Right lobe of liver (tissue), 6 donors: ENCODE measurements at regions not wholly inside any gene's neighbourhood (a gene's known extent, or its start where the extent isn't known, plus 50 kb on each side); places are given as distances from the start of the nearest gene placed in this dataset.

Source experiments
- ATAC-seq, 4 donors: fragments of 200-7000 bp; cut with Tn5 transposase; one replicate each; pipeline ENCODE4 v1.9.1; 2020; ENCODE audit warnings: mild to moderate bottlenecking in 4 of 4, moderate library complexity in 4 of 4
- DNase-seq, 3 donors: peaks; one replicate each; pipeline ENCODE4 v3.0.0-alpha.2; 2020
- H3K27ac ChIP-seq, 3 donors: fragments of 200-600 bp; one replicate each; pipeline ENCODE4 v1.8.0; 2022
- H3K27me3 ChIP-seq, 2 donors: fragments of 200-600 bp; one replicate each; pipeline ENCODE4 v1.8.0; 2022
- H3K36me3 ChIP-seq, 4 donors: fragments of 200-600 bp; sonication (generic) in 1 of 4; one replicate each; pipeline versions ENCODE4 v1.5.1 to v1.8.0; 2017 to 2022; ENCODE audit warnings: control low read depth in 1 of 4
- H3K4me1 ChIP-seq, 4 donors: fragments of 200-600 bp; sonication (generic) in 1 of 4; one replicate each; pipeline versions ENCODE4 v1.5.1 to v1.8.0; 2017 to 2022; ENCODE audit warnings: control low read depth in 1 of 4
- H3K4me3 ChIP-seq, 3 donors: fragments of 200-600 bp; one replicate each; pipeline ENCODE4 v1.8.0; 2022
- H3K9me3 ChIP-seq, 4 donors: fragments of 200-600 bp; sonication (generic) in 1 of 4; one replicate each; pipeline versions ENCODE4 v1.5.1 to v1.8.0; 2017 to 2022; ENCODE audit warnings: control low read depth in 1 of 4
- POLR2A ChIP-seq: fragments of 450-650 bp; IDR thresholded peaks from one replicate; pipeline ENCODE4 v1.6.1; 2017; ENCODE audit warnings: antibody characterized with exemption, mild to moderate bottlenecking
- WGBS: methylation state at CpG from one replicate; pipeline ENCODE4 v1.1.6; 2018; ENCODE audit warnings: low coverage, low lambda C conversion rate; ENCODE audit not compliant: insufficient coverage; ENCODE audit errors: missing lambda C conversion rate; 5-methylcytosine and 5-hydroxymethylcytosine counted together
- intact Hi-C, 2 donors: fragments of 100-400 bp; cut with DNase I; formaldehyde crosslinking; loops; one replicate each; pipeline versions ENCODE4 v1.11.2 to v1.14.1; 2022
- TF ChIP-seq, protein P1 (sequence below), 4 donors: fragments of 200-600 bp in 3 of 4; fragments of 450-650 bp in 1 of 4; IDR thresholded peaks; one replicate each; pipeline versions ENCODE4 v1.5.1 to v1.8.0; 2016 to 2022; ENCODE audit warnings: antibody characterized with exemption in 4 of 4, mild to moderate bottlenecking in 2 of 4
- donor health status: DM: no; HTN: yes; CAD: no.
- donor health status: DM: no; HTN: no; CAD: no.
- donor health status: DM: no; HTN: no; CAD: no.
- donor health status: DM: no; HTN: yes; CAD: no.
- donor health status: DM: no; HTN: yes; CAD: no.

DNA sequence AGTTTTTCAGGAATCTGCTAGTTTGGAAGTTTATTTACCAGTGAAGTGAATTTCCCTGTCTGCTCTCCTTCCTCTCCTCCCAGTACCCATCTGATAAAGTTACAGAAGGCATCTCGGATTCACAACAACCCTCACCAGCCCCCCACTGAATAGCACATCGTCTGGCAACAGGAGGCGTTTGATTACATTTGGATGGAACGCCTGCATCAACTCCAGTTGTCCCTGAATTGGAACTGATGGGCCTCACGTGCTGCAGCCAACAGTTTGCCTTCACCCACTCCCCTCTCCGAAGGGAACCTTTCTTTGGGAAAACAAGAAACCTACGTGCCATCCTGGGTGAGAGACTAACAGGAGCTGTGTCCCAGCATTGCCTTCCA is 59.5 kb upstream of the BCL6 start:
- Histone ChIP-seq H3K9me3 (no peaks in the 10 kb centered on the region), H3K36me3 (no peaks in the 10 kb centered on the region), H3K27ac (no peak overlapping the region), H3K4me1 (peaks cover 0 to 24% (median 2%) of the 10 kb centered on the region in 4 donors), H3K4me3 (no peak overlapping the region), H3K27me3 (no peaks in the 10 kb centered on the region)
- TF ChIP-seq, protein P1, sequence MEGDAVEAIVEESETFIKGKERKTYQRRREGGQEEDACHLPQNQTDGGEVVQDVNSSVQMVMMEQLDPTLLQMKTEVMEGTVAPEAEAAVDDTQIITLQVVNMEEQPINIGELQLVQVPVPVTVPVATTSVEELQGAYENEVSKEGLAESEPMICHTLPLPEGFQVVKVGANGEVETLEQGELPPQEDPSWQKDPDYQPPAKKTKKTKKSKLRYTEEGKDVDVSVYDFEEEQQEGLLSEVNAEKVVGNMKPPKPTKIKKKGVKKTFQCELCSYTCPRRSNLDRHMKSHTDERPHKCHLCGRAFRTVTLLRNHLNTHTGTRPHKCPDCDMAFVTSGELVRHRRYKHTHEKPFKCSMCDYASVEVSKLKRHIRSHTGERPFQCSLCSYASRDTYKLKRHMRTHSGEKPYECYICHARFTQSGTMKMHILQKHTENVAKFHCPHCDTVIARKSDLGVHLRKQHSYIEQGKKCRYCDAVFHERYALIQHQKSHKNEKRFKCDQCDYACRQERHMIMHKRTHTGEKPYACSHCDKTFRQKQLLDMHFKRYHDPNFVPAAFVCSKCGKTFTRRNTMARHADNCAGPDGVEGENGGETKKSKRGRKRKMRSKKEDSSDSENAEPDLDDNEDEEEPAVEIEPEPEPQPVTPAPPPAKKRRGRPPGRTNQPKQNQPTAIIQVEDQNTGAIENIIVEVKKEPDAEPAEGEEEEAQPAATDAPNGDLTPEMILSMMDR (IDR thresholded peaks at IDR 0.05): no peak
- TF ChIP-seq POLR2A: no peak
- WGBS: 69% methylated on average over 6 of the region's 7 CpGs
- ATAC-seq (no peak), DNase-seq (no peak)
- intact Hi-C loops: loop anchor here in 1 of 2 donors (10.0 kb wide), 1 partner anchor 150 kb away; no protein-coding TSS in a partner anchor

DNA sequence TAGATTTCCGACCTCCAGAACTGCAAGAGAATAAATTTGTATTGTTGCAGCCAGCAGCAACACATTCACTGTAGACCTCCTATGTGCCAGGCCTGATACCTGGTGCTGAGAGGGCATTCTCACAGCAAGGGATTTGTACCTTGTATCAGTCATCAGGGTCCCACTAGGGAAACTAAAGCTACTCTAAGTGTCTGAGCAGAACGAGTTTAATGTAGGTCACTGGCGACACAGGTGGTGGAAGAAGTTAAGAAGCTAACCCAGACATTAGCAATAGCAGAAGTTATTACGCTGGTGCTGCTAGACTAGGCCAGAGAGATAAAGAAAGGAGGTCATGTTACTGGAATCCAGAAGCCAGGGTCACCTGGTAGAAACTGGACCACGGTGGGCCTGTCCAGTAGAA is 60.5 kb upstream of the BCL6 start:
- ATAC-seq (no peak), DNase-seq (no peak)
- Histone ChIP-seq H3K36me3 (no peaks in the 10 kb centered on the region), H3K4me1 (peaks cover 0 to 26% (median 6%) of the 10 kb centered on the region in 4 donors), H3K27me3 (no peaks in the 10 kb centered on the region), H3K9me3 (no peaks in the 10 kb centered on the region), H3K27ac (no peak overlapping the region), H3K4me3 (no peak overlapping the region)
- intact Hi-C loops: loop anchor here in 1 of 2 donors (10.0 kb wide), 1 partner anchor 149 kb away; no protein-coding TSS in a partner anchor
- 92% methylated on average over 4 of the region's 5 CpGs for WGBS
- TF ChIP-seq, protein P1 (IDR thresholded peaks at IDR 0.05): no peak

DNA sequence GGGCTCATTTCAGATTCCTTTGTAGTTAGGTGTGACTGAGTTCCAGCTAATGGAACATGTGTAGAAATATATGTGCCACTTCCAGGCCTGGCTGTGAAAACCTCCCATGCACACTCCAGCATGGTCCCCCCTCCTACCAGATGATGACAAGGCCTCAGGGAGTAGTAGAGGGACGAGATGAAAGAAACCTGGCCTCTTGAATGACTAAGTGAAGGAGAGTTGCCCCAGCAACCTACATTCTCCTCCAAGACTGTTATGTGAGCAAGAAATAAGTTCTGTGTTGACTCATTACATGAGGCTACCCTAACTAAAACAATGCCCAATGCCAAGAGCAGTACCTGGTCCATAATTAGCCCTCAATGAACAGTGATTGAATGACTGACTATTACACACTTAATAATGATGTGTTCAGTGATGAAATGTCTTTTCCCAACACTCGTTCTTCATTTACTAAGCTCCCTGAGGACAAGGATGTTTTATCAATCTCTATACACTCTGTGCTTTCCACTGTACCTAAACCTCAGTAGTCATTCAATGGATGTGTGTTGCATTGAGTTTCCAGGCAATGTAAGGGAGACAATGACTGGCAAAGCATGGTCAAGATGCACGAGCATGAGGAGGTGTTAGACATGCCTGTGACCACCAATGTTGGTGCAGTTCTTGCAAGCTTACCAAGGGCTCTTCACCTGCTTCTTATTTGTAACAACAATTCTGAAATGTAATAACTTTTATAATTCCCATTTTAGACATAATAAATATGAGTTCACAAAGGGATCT is 62.0 kb upstream of the BCL6 start:
- no peaks in the 10 kb centered on the region for H3K9me3 ChIP-seq
- no peak overlapping the region for H3K4me3 ChIP-seq
- peaks cover 0 to 28% (median 6%) of the 10 kb centered on the region in 4 donors for H3K4me1 ChIP-seq
- WGBS: 72% methylated on average over 3 of the region's 3 CpGs
- intact Hi-C loops: loop anchor here in 1 of 2 donors (10.0 kb wide), 1 partner anchor 148 kb away; no protein-coding TSS in a partner anchor
- H3K27ac ChIP-seq: no peak overlapping the region
- ATAC-seq: no peak
- H3K36me3 ChIP-seq: no peaks in the 10 kb centered on the region
- no peaks in the 10 kb centered on the region for H3K27me3 ChIP-seq
- TF ChIP-seq POLR2A: no peak
- TF ChIP-seq, protein P1 (IDR thresholded peaks at IDR 0.05): no peak
- DNase-seq: no peak

DNA sequence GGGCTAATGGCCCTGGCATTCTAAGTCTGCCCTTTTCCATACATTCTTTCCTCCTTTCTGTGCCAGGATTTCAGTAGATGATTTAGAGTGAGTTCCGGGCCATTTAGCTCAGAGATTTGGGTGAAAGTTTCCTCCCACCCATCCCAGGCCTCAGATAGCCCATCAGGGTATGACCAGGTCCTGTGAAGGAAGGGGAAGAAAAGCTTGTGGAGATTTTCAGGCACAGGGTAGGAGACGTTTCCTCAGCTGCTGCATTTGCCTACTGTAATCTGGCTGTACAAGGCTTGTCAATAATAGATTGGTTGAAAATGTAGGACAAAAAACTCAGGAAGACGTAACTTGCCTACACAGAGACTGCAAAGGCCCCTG is 63.2 kb upstream of the BCL6 start:
- peak overlapping the region in 2 of 3 donors; percentile 18 to 23 for H3K4me3 ChIP-seq
- TF ChIP-seq POLR2A: no peak
- TF ChIP-seq, protein P1 (IDR thresholded peaks at IDR 0.05): no peak
- H3K9me3 ChIP-seq: no peaks in the 10 kb centered on the region
- peaks cover 0 to 28% (median 6%) of the 10 kb centered on the region in 4 donors for H3K4me1 ChIP-seq
- peak overlapping the region in 2 of 3 donors; percentile 59 to 63 for H3K27ac ChIP-seq
- H3K36me3 ChIP-seq: no peaks in the 10 kb centered on the region
- peak in 2 of 4 donors; percentile 8 to 20 for ATAC-seq
- intact Hi-C loops: loop anchor here in 1 of 2 donors (10.0 kb wide), 1 partner anchor 146 kb away; no protein-coding TSS in a partner anchor
- 40% methylated on average over 3 of the region's 3 CpGs for WGBS
- no peak for DNase-seq
- no peaks in the 10 kb centered on the region for H3K27me3 ChIP-seq
